K562 (cell line): ENCODE measurements at regions not wholly inside any gene's neighbourhood (a gene's known extent, or its start where the extent isn't known, plus 50 kb on each side); places are given as distances from the start of the nearest gene placed in this dataset.
A peak's percentile ranks its signal among the peaks of the same experiment; 100 is the strongest.

ENCODE experiments used
- FOXK1 ChIP-seq: sonication (generic); formaldehyde crosslinking; IDR thresholded peaks from 2 replicates; pipeline ENCODE4 v1.8.0; 2022; ENCODE audit warnings: missing genetic modification reagents, mild to moderate bottlenecking, borderline replicate concordance
- GABPB2 ChIP-seq: fragments of 250-450 bp; sonication (Bioruptor Pico); conservative IDR thresholded peaks from 2 replicates; pipeline ENCODE4 v1.5.1; 2021; ENCODE audit warnings: mild to moderate bottlenecking
- KHSRP ChIP-seq: fragments of 450-650 bp; IDR thresholded peaks from 2 replicates; pipeline ENCODE4 v1.6.1; 2017
- MAFG ChIP-seq: fragments of 450-650 bp; conservative IDR thresholded peaks from 2 replicates; pipeline ENCODE4 v1.6.1; 2016; ENCODE audit warnings: missing genetic modification characterization, missing compliant biosample characterization
- PHF20 ChIP-seq: fragments of 450-650 bp; IDR thresholded peaks from 2 replicates; pipeline ENCODE4 v1.6.1; 2018; ENCODE audit not compliant: partially characterized antibody
- POLR2AphosphoS5 ChIP-seq: IDR thresholded peaks from 2 replicates; pipeline ENCODE4 v1.6.1; 2011; ENCODE audit warnings: mild to moderate bottlenecking, low read depth, low read length, moderate library complexity; ENCODE audit not compliant: control insufficient read depth, insufficient read depth
- SMAD4 ChIP-seq: fragments of 250-450 bp; sonication (Bioruptor Pico); conservative IDR thresholded peaks from 2 replicates; pipeline ENCODE4 v1.8.0; 2021; ENCODE audit warnings: inconsistent platforms, mild to moderate bottlenecking, moderate library complexity
- XRCC4 ChIP-seq: IDR thresholded peaks from one replicate; pipeline ENCODE4 v1.6.1; 2011; ENCODE audit not compliant: insufficient read depth, insufficient read length; ENCODE audit errors: extremely low read depth
- XRCC5 ChIP-seq: fragments of 200-400 bp; formaldehyde crosslinking; IDR thresholded peaks from 2 replicates; pipeline ENCODE4 v1.6.1; 2017; ENCODE audit warnings: low read depth, mild to moderate bottlenecking, low read length
- YY1 ChIP-seq, 3 experiments: IDR thresholded peaks; 2 replicates each; pipeline ENCODE4 v1.6.1; 2011; ENCODE audit warnings: low read length in 2 of 3, mild to moderate bottlenecking in 2 of 3, moderate library complexity in 2 of 3, borderline replicate concordance in 1 of 3, control low read depth in 1 of 3, low read depth in 1 of 3; ENCODE audit not compliant: insufficient read depth in 3 of 3, insufficient replicate concordance in 2 of 3, control insufficient read depth in 1 of 3, insufficient read length in 1 of 3; ENCODE audit errors: extremely low read depth in 1 of 3
- ZBTB40 ChIP-seq, 2 experiments: fragments of 450-650 bp in 1 of 2; sonication (generic) in 1 of 2; formaldehyde crosslinking in 1 of 2; IDR thresholded peaks; 2 replicates each; pipeline versions ENCODE4 v1.7.1 to v1.9.0; 2016 to 2022; ENCODE audit warnings: inconsistent platforms in 1 of 2, mild to moderate bottlenecking in 1 of 2, missing genetic modification reagents in 1 of 2
- ZNF3 ChIP-seq: fragments of 250-450 bp; sonication (Bioruptor Pico); IDR thresholded peaks from 2 replicates; pipeline ENCODE4 v1.5.0; 2021; ENCODE audit warnings: mild to moderate bottlenecking, moderate library complexity
- ZNF449 ChIP-seq: fragments of 250-450 bp; sonication (Bioruptor Pico); IDR thresholded peaks from 2 replicates; pipeline ENCODE4 v1.8.0; 2022; ENCODE audit warnings: moderate library complexity, mild to moderate bottlenecking, inconsistent platforms
- ZNF57 ChIP-seq: fragments of 450-650 bp; formaldehyde crosslinking; IDR thresholded peaks from 2 replicates; pipeline ENCODE4 v1.4.0; 2020; ENCODE audit warnings: mild to moderate bottlenecking, moderate library complexity

- TF ChIP-seq ZBTB40 (IDR thresholded peaks at IDR 0.05) (peak; percentile 97), ZBTB40 (CRISPR knock-in tag; IDR thresholded peaks at IDR 0.05) (no peak), POLR2AphosphoS5 (peak; percentile 90), SMAD4 (peak; percentile 70), KHSRP (no peak), ZNF3 (CRISPR knock-in tag) (no peak), ZNF449 (CRISPR knock-in tag) (no peak), ZNF57 (CRISPR knock-in tag) (no peak), FOXK1 (CRISPR knock-in tag) (no peak), PHF20 (peak; percentile 85), XRCC5 (peak; percentile 99), XRCC4 (no peak), YY1 (IDR thresholded peaks at IDR 0.05; ENCODE audit: borderline replicate concordance in 1 of 3, control insufficient read depth in 1 of 3, extremely low read depth in 1 of 3, insufficient read depth in 3 of 3, insufficient read length in 1 of 3, insufficient replicate concordance in 2 of 3, low read depth in 1 of 3, low read length in 2 of 3) (peak; percentile 77 to 95 (median 94)), GABPB2 (CRISPR knock-in tag) (no peak), MAFG (tag) (no peak)
Measured at GRCh38 chrX:73943693-73944562, 91.4 kb upstream of the XIST start (continued).
